HCT116 (cell line): ENCODE measurements at regions not wholly inside any gene's neighbourhood (a gene's known extent, or its start where the extent isn't known, plus 50 kb on each side); places are given as distances from the start of the nearest gene placed in this dataset.

Source experiments
- ATAC-seq: fragments of 200-7000 bp; cut with Tn5 transposase; 2 replicates; pipeline ENCODE4 v1.9.1; 2020; ENCODE audit warnings: mild to moderate bottlenecking, moderate library complexity
- BruUV-seq: library from RNA; stranded (reverse); fragments of 400-500 nt; replicated peaks from 2 replicates; lab custom pipeline; 2021; lab: Mats Ljungman, UMichigan
- CTCF ChIA-PET: fragments of 300-600 bp; sonication (Branson Sonifier 250); formaldehyde crosslinking; loops from one replicate; lab custom pipeline; 2021; ENCODE audit warnings: antibody characterized with exemption; lab: Charles Lee
- POLR2A ChIA-PET: fragments of 300-600, 350-600 bp; sonication (Branson Sonifier 250); formaldehyde crosslinking; loops from one replicate; lab custom pipeline; 2021; ENCODE audit warnings: antibody characterized with exemption; lab: Charles Lee
- RAD21 ChIA-PET, 2 experiments: fragments of 300-600 bp; sonication (Branson Sonifier 250); formaldehyde crosslinking; loops; one replicate each; lab custom pipeline; 2023; ENCODE audit warnings: low total read pairs in 2 of 2; ENCODE audit not compliant: uncharacterized antibody in 2 of 2, unreplicated experiment in 2 of 2, low non-redundant PET in 1 of 2; lab: Charles Lee
- DNase-seq: peaks from one replicate; pipeline ENCODE4 v3.0.0-alpha.2; 2010; ENCODE audit warnings: low read depth, low spot score
- H2AFZ ChIP-seq: fragments of 200-600 bp; shearing (Covaris generic), sonication (generic); 2 replicates; pipeline ENCODE4 v1.6.1; 2017; ENCODE audit warnings: low read depth, mixed run types, mixed read lengths, antibody characterized with exemption, low read length; ENCODE audit not compliant: poor library complexity, severe bottlenecking
- H3K27ac ChIP-seq: 2 replicates; pipeline ENCODE4 v1.5.1; 2012; ENCODE audit warnings: low read depth, low read length
- H3K27me3 ChIP-seq: fragments of 200-600 bp; sonication (generic); 2 replicates; pipeline ENCODE4 v1.6.1; 2016; ENCODE audit warnings: mixed run types, low read length, mixed read lengths; ENCODE audit not compliant: insufficient read depth
- H3K36me3 ChIP-seq, 2 experiments: fragments of 200-500 bp in 1 of 2; fragments of 200-600 bp in 1 of 2; sonication (Bioruptor generic) in 1 of 2; sonication (generic) in 1 of 2; 2 replicates each; pipeline versions ENCODE4 v1.5.1 to v1.6.1; 2014 to 2016; ENCODE audit warnings: low read length in 2 of 2, inconsistent platforms in 1 of 2, mixed read lengths in 1 of 2, mixed run types in 1 of 2; ENCODE audit not compliant: insufficient read depth in 2 of 2, control insufficient read depth in 1 of 2
- H3K4me1 ChIP-seq, 2 experiments: fragments of 200-600 bp in 1 of 2; sonication (generic) in 1 of 2; 2 replicates each; pipeline versions ENCODE4 v1.5.1 to v1.6.1; 2012 to 2017; ENCODE audit warnings: low read length in 2 of 2, inconsistent platforms in 1 of 2, mild to moderate bottlenecking in 1 of 2, mixed read lengths in 1 of 2, mixed run types in 1 of 2, moderate library complexity in 1 of 2; ENCODE audit not compliant: insufficient read depth in 2 of 2, control insufficient read depth in 1 of 2
- H3K4me2 ChIP-seq: fragments of 200-600 bp; sonication (generic); 2 replicates; pipeline ENCODE4 v1.6.1; 2017; ENCODE audit warnings: mixed run types, low read length, mixed read lengths
- H3K4me3 ChIP-seq, 2 experiments: fragments of 200-600 bp in 1 of 2; sonication (generic) in 1 of 2; replicated peaks in 1 of 2; 2 replicates each; pipeline ENCODE4 v1.5.1; 2011 to 2016; ENCODE audit warnings: low read length in 2 of 2, control low read depth in 1 of 2, low read depth in 1 of 2, mild to moderate bottlenecking in 1 of 2, mixed read lengths in 1 of 2, mixed run types in 1 of 2
- H3K79me2 ChIP-seq: fragments of 200-600 bp; sonication (generic); 2 replicates; pipeline ENCODE4 v1.6.1; 2017; ENCODE audit warnings: mild to moderate bottlenecking, mixed run types, low read length, moderate library complexity, mixed read lengths; ENCODE audit not compliant: insufficient read depth
- H3K9ac ChIP-seq: fragments of 200-600 bp; sonication (generic); 2 replicates; pipeline ENCODE4 v1.6.1; 2016; ENCODE audit warnings: low read length, mixed read lengths
- H3K9me2 ChIP-seq: fragments of 200-600 bp; sonication (generic), shearing (Covaris generic); 2 replicates; pipeline ENCODE4 v1.6.1; 2017; ENCODE audit warnings: mixed run types, mild to moderate bottlenecking, moderate library complexity; ENCODE audit not compliant: insufficient read depth
- H3K9me3 ChIP-seq, 2 experiments: fragments of 200-500 bp in 1 of 2; fragments of 200-600 bp in 1 of 2; sonication (Bioruptor generic) in 1 of 2; sonication (generic) in 1 of 2; 2 replicates each; pipeline ENCODE4 v1.6.1; 2014 to 2017; ENCODE audit warnings: low read length in 2 of 2, mixed read lengths in 2 of 2, inconsistent platforms in 1 of 2, low read depth in 1 of 2, mild to moderate bottlenecking in 1 of 2, mixed run types in 1 of 2, moderate library complexity in 1 of 2; ENCODE audit not compliant: control insufficient read depth in 1 of 2, insufficient read depth in 1 of 2
- H4K20me1 ChIP-seq: fragments of 200-600 bp; sonication (generic), shearing (Covaris generic); 2 replicates; pipeline ENCODE4 v1.6.1; 2017; ENCODE audit warnings: mixed run types, mild to moderate bottlenecking, moderate library complexity; ENCODE audit not compliant: insufficient read depth
- EGR1 ChIP-seq: IDR thresholded peaks from 2 replicates; pipeline ENCODE4 v1.6.1; 2012; ENCODE audit warnings: low read depth
- ELF1 ChIP-seq: IDR thresholded peaks from 2 replicates; pipeline ENCODE4 v1.6.1; 2012; ENCODE audit warnings: low read depth, borderline replicate concordance
- EZH2 ChIP-seq: fragments of 200-600 bp; sonication (generic); IDR thresholded peaks from 2 replicates; pipeline ENCODE4 v1.6.1; 2017; ENCODE audit warnings: antibody characterized with exemption, mixed run types
- FOSL1 ChIP-seq: IDR thresholded peaks from 2 replicates; pipeline ENCODE4 v1.6.1; 2012; ENCODE audit warnings: low read depth
- JUND ChIP-seq: IDR thresholded peaks from 2 replicates; pipeline ENCODE4 v1.6.1; 2012
- MAX ChIP-seq: IDR thresholded peaks from 2 replicates; pipeline ENCODE4 v1.6.1; 2012
- POLR2AphosphoS5 ChIP-seq: IDR thresholded peaks from 2 replicates; pipeline ENCODE4 v1.6.1; 2011; ENCODE audit warnings: mild to moderate bottlenecking, low read depth, low read length, moderate library complexity
- SP1 ChIP-seq: IDR thresholded peaks from 2 replicates; pipeline ENCODE4 v1.6.1; 2012; ENCODE audit warnings: low read depth
- YY1 ChIP-seq: IDR thresholded peaks from 2 replicates; pipeline ENCODE4 v1.6.1; 2011; ENCODE audit warnings: low read length, low read depth, moderate library complexity, mild to moderate bottlenecking; ENCODE audit not compliant: insufficient replicate concordance; ENCODE audit errors: extremely low read depth
- ZNF274 ChIP-seq: fragments of 200-500 bp; sonication (Bioruptor generic); IDR thresholded peaks from 2 replicates; pipeline ENCODE4 v1.6.1; 2014; ENCODE audit warnings: mild to moderate bottlenecking, low read depth, low read length, inconsistent platforms
- intact Hi-C: fragments of 100-400 bp; cut with micrococcal nuclease; formaldehyde crosslinking; loops from 2 replicates; pipeline ENCODE4 v1.10.0; 2022
- TF ChIP-seq, protein P1 (sequence below): IDR thresholded peaks from 2 replicates; pipeline ENCODE4 v1.6.1; 2011; ENCODE audit warnings: mild to moderate bottlenecking, low read length, moderate library complexity; ENCODE audit not compliant: insufficient replicate concordance; ENCODE audit errors: extremely low read depth
- TF ChIP-seq, protein P2 (sequence below): IDR thresholded peaks from 2 replicates; pipeline ENCODE4 v1.6.1; 2012

- Histone ChIP-seq H3K9me3 (no peaks in the 10 kb centered on the region), H3K4me1 (no peaks in the 10 kb centered on the region), H4K20me1 (no peaks in the 10 kb centered on the region), H3K9ac (no peak overlapping the region), H3K9me2 (0 out of 2 replicates have a peak, but pooled peaks cover 5% of the 10 kb centered on the region), H3K27me3 (no peaks in the 10 kb centered on the region), H3K36me3 (no peaks in the 10 kb centered on the region), H2AFZ (no peak overlapping the region), H3K27ac (no peak overlapping the region), H3K4me3 (no peak overlapping the region), H3K4me2 (no peak overlapping the region), H3K79me2 (no peaks in the 10 kb centered on the region)
- no peak for ATAC-seq
- CTCF ChIA-PET, result interaction anchor here (0.7 kb wide), 1 partner anchor 698 kb away, joined by 3 read pairs; no protein-coding TSS in a partner anchor
- DNase-seq, result no peak
- intact Hi-C loops, result no loop called here
- BruUV-seq, result no TSS peak
- RAD21 ChIA-PET, result no interaction called here
- POLR2A ChIA-PET, result no interaction called here
- no peak for TF ChIP-seq FOSL1
- no peak for TF ChIP-seq YY1
- TF ChIP-seq, protein P1, sequence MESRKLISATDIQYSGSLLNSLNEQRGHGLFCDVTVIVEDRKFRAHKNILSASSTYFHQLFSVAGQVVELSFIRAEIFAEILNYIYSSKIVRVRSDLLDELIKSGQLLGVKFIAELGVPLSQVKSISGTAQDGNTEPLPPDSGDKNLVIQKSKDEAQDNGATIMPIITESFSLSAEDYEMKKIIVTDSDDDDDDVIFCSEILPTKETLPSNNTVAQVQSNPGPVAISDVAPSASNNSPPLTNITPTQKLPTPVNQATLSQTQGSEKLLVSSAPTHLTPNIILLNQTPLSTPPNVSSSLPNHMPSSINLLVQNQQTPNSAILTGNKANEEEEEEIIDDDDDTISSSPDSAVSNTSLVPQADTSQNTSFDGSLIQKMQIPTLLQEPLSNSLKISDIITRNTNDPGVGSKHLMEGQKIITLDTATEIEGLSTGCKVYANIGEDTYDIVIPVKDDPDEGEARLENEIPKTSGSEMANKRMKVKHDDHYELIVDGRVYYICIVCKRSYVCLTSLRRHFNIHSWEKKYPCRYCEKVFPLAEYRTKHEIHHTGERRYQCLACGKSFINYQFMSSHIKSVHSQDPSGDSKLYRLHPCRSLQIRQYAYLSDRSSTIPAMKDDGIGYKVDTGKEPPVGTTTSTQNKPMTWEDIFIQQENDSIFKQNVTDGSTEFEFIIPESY, result no peak
- no peak for TF ChIP-seq MAX
Observed at GRCh38 chr6:128672023-128672422, 151.6 kb upstream of the PTPRK start.

- Histone ChIP-seq H3K36me3 (no peaks in the 10 kb centered on the region), H3K4me1 (no peaks in the 10 kb centered on the region), H3K9me2 (no peaks in the 10 kb centered on the region), H3K27ac (no peak overlapping the region), H3K9ac (no peak overlapping the region), H3K27me3 (no peaks in the 10 kb centered on the region), H3K4me3 (no peak overlapping the region), H3K79me2 (no peaks in the 10 kb centered on the region), H2AFZ (no peak overlapping the region), H3K4me2 (no peak overlapping the region), H3K9me3 (no peaks in the 10 kb centered on the region), H4K20me1 (no peaks in the 10 kb centered on the region)
- POLR2A ChIA-PET, result no interaction called here
- no peak for DNase-seq
- RAD21 ChIA-PET, result no interaction called here
- intact Hi-C loops, result no loop called here
- BruUV-seq, result no TSS peak
- ATAC-seq, result no peak
- CTCF ChIA-PET, result no interaction called here
- TF ChIP-seq JUND, result no peak
- TF ChIP-seq, protein P2, sequence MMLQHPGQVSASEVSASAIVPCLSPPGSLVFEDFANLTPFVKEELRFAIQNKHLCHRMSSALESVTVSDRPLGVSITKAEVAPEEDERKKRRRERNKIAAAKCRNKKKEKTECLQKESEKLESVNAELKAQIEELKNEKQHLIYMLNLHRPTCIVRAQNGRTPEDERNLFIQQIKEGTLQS, result no peak
- TF ChIP-seq SP1, result no peak
- TF ChIP-seq ELF1, result no peak
- TF ChIP-seq ZNF274, result no peak
- TF ChIP-seq EGR1, result no peak
- no peak for TF ChIP-seq EZH2
- no peak for TF ChIP-seq POLR2AphosphoS5
Observed at GRCh38 chr6:128667339-128667858, 147.0 kb upstream of the PTPRK start.
